K562 (cell line): ENCODE measurements at regions not wholly inside any gene's neighbourhood (a gene's known extent, or its start where the extent isn't known, plus 50 kb on each side); places are given as distances from the start of the nearest gene placed in this dataset.

ENCODE experiments used
- ATAC-seq: fragments of 200-7000 bp; cut with Tn5 transposase; 3 replicates; pipeline ENCODE4 v1.9.1; 2020; ENCODE audit warnings: moderate library complexity
- BruUV-seq: library from RNA; stranded (reverse); fragments of 400-500 nt; replicated peaks from 2 replicates; lab custom pipeline; 2021; lab: Mats Ljungman, UMichigan
- CTCF ChIA-PET: fragments of 300-600 bp; formaldehyde crosslinking; extraction: SDS; loops from one replicate; lab custom pipeline; 2021; ENCODE audit warnings: low intra/inter-chr PET ratio; lab: Yijun Ruan, JAX
- POLR2A ChIA-PET: fragments of 300-600, 350-650 bp; sonication (Branson Sonifier 250); formaldehyde crosslinking; extraction: SDS; loops from one replicate; lab custom pipeline; 2021; ENCODE audit warnings: antibody characterized with exemption, inconsistent platforms; lab: Yijun Ruan, JAX
- DNase-seq, 4 experiments: peaks; one replicate each; pipeline versions ENCODE4 v3.0.0 to v3.0.0-alpha.2; 2011 to 2018; ENCODE audit warnings: low spot score in 3 of 4, mixed read lengths in 3 of 4; ENCODE audit errors: extremely low read depth in 1 of 4
- FAIRE-seq: peaks from 2 replicates; lab custom pipeline; 2011; peaks lifted over from hg19 to GRCh38; lab: Jason Lieb, UNC
- H2AFZ ChIP-seq: 2 replicates; pipeline ENCODE4 v1.6.0; 2011; ENCODE audit warnings: low read depth, low read length, control low read depth, inconsistent platforms
- H3K27ac ChIP-seq: fragments of 200-600 bp; 3 replicates; pipeline ENCODE4 v1.8.0; 2011; ENCODE audit warnings: low read depth, mild to moderate bottlenecking, control low read depth, inconsistent platforms, low read length, moderate library complexity, mixed read lengths; ENCODE audit errors: extremely low read depth
- H3K27me3 ChIP-seq, 2 experiments: fragments of 300-600 bp in 1 of 2; 2 replicates in 1 of 2; 3 replicates in 1 of 2; pipeline versions ENCODE4 v1.6.0 to v1.8.0; 2011; ENCODE audit warnings: inconsistent platforms in 2 of 2, low read length in 2 of 2, mild to moderate bottlenecking in 1 of 2, mixed read lengths in 1 of 2, moderate library complexity in 1 of 2; ENCODE audit not compliant: control insufficient read depth in 2 of 2, insufficient read depth in 2 of 2
- H3K36me3 ChIP-seq: fragments of 300-600 bp; 3 replicates; pipeline ENCODE4 v1.8.0; 2011; ENCODE audit warnings: mild to moderate bottlenecking, low read length, inconsistent platforms; ENCODE audit not compliant: control insufficient read depth, insufficient read depth
- H3K4me1 ChIP-seq, 2 experiments: fragments of 200-600 bp in 1 of 2; replicated peaks in 1 of 2; 2 replicates in 1 of 2; 3 replicates in 1 of 2; pipeline versions ENCODE4 v1.5.1 to v1.8.0; 2011; ENCODE audit warnings: inconsistent platforms in 2 of 2, low read length in 2 of 2, mild to moderate bottlenecking in 1 of 2, mixed read lengths in 1 of 2, moderate library complexity in 1 of 2; ENCODE audit not compliant: control insufficient read depth in 2 of 2, insufficient read depth in 2 of 2
- H3K4me2 ChIP-seq: 2 replicates; pipeline ENCODE4 v1.6.1; 2011; ENCODE audit warnings: low read length, control low read depth, inconsistent platforms, mixed read lengths; ENCODE audit not compliant: insufficient read depth
- H3K4me3 ChIP-seq: fragments of 200-600 bp; sonication (generic), shearing (Covaris generic); 2 replicates; pipeline ENCODE4 v1.5.1; 2016; ENCODE audit warnings: control low read depth, inconsistent platforms
- H3K79me2 ChIP-seq: fragments of 200-600 bp; 3 replicates; pipeline ENCODE4 v1.8.0; 2011; ENCODE audit warnings: low read length, inconsistent platforms; ENCODE audit not compliant: control insufficient read depth, insufficient read depth
- H3K9ac ChIP-seq, 2 experiments: 2 replicates each; pipeline versions ENCODE4 v1.6.0 to v1.6.1; 2011; ENCODE audit warnings: low read depth in 2 of 2, low read length in 2 of 2, control low read depth in 1 of 2, inconsistent platforms in 1 of 2, mild to moderate bottlenecking in 1 of 2, mixed read lengths in 1 of 2; ENCODE audit not compliant: insufficient read depth in 1 of 2
- H3K9me1 ChIP-seq: one replicate; pipeline ENCODE4 v1.6.0; 2011; ENCODE audit warnings: inconsistent platforms, mild to moderate bottlenecking, low read length, moderate library complexity; ENCODE audit not compliant: control insufficient read depth, insufficient read depth
- H3K9me3 ChIP-seq: replicated peaks from 2 replicates; pipeline ENCODE4 v1.5.1; 2011; ENCODE audit warnings: low read depth, low read length, inconsistent platforms; ENCODE audit not compliant: control insufficient read depth, insufficient read depth
- H4K20me1 ChIP-seq: replicated peaks from 2 replicates; pipeline ENCODE4 v1.6.1; 2011; ENCODE audit warnings: low read length, inconsistent platforms, mixed read lengths; ENCODE audit not compliant: control insufficient read depth, insufficient read depth
- HNRNPH1 ChIP-seq: fragments of 200-400 bp; formaldehyde crosslinking; optimal IDR thresholded peaks from 2 replicates; pipeline ENCODE3; 2017; ENCODE audit warnings: low read depth, mild to moderate bottlenecking, low read length, moderate library complexity
- HSF4 ChIP-seq: fragments of 250-450 bp; sonication (Bioruptor Pico); IDR thresholded peaks from 2 replicates; pipeline ENCODE4 v2.1.2; 2022; ENCODE audit warnings: mild to moderate bottlenecking, moderate library complexity, borderline replicate concordance
- IRF2 ChIP-seq: sonication (generic); formaldehyde crosslinking; IDR thresholded peaks from 2 replicates; pipeline ENCODE4 v1.8.1; 2022; ENCODE audit warnings: mild to moderate bottlenecking, missing genetic modification reagents
- PHF21A ChIP-seq: fragments of 450-650 bp; IDR thresholded peaks from 2 replicates; pipeline ENCODE4 v1.6.1; 2017; ENCODE audit warnings: low read depth, borderline replicate concordance
- RBM17 ChIP-seq: fragments of 200-400 bp; formaldehyde crosslinking; IDR thresholded peaks from 2 replicates; pipeline ENCODE4 v1.6.1; 2017; ENCODE audit warnings: low read depth, mild to moderate bottlenecking, low read length, borderline replicate concordance
- SMC3 ChIP-seq: conservative IDR thresholded peaks from 2 replicates; pipeline ENCODE4 v1.6.1; 2011; ENCODE audit warnings: low read depth, low read length, improper control_type of control experiment; ENCODE audit not compliant: insufficient read depth
- ZBTB8A ChIP-seq: fragments of 450-650 bp; IDR thresholded peaks from 2 replicates; pipeline ENCODE4 v1.6.1; 2018; ENCODE audit warnings: mild to moderate bottlenecking, moderate library complexity; ENCODE audit not compliant: partially characterized antibody
- ZNF263 ChIP-seq: sonication (generic); formaldehyde crosslinking; IDR thresholded peaks from 2 replicates; pipeline ENCODE4 v1.8.0; 2022; ENCODE audit warnings: mild to moderate bottlenecking, missing genetic modification reagents, borderline replicate concordance
- WGBS: fragments of 100-300 bp; shearing (Covaris generic); methylation state at CpG from one replicate; pipeline ENCODE4 v1.1.6; 2016; ENCODE audit warnings: low coverage, mixed read lengths; ENCODE audit not compliant: insufficient coverage; ENCODE audit errors: missing lambda C conversion rate; 5-methylcytosine and 5-hydroxymethylcytosine counted together
- in situ Hi-C: fragments of 300-500 bp; cut with MboI; formaldehyde crosslinking; loops from 4 replicates; pipeline ENCODE4 v1.15.0; 2018; ENCODE audit warnings: inconsistent platforms, mixed read lengths
- intact Hi-C: fragments of 100-400 bp; cut with micrococcal nuclease; formaldehyde crosslinking; loops from 2 replicates; pipeline ENCODE4 v1.14.2; 2022
- TF ChIP-seq, protein P1 (sequence below): IDR thresholded peaks from 2 replicates; pipeline ENCODE4 v1.6.1; 2014; ENCODE audit warnings: antibody characterized with exemption

DNA sequence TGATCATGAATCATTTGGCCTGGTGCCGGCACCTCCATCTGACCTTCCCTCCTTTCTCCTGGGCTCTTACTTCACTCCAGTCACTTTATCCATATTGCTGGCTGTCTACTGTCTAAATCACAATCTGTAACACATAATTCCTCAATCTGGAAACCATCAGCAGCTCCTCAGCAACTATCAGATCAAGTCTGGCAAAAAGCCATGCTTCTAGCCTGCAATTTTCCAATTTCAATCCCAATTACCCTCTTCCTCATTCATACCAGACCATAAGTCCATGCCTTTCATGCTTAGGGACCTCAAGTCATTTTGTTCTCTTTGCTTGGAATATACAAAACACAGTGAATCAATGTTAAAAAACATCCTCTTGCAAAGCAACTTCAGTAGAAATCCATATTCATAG is 882.8 kb upstream of the ANO3 start:
- in situ Hi-C loops, result no loop called here
- H3K27ac ChIP-seq, result no peak overlapping the region
- H3K4me1 ChIP-seq, result no peaks in the 10 kb centered on the region
- DNase-seq (no peak), FAIRE-seq (no peak)
- POLR2A ChIA-PET, result no interaction called here
- intact Hi-C loops, result no loop called here
- no peak for TF ChIP-seq HSF4 (CRISPR knock-in tag)
- no peak for TF ChIP-seq IRF2
- TF ChIP-seq PHF21A, result no peak
- no peak for TF ChIP-seq ZNF263 (CRISPR knock-in tag)
- TF ChIP-seq RBM17, result no peak
- TF ChIP-seq HNRNPH1, result no peak
- TF ChIP-seq, protein P1, sequence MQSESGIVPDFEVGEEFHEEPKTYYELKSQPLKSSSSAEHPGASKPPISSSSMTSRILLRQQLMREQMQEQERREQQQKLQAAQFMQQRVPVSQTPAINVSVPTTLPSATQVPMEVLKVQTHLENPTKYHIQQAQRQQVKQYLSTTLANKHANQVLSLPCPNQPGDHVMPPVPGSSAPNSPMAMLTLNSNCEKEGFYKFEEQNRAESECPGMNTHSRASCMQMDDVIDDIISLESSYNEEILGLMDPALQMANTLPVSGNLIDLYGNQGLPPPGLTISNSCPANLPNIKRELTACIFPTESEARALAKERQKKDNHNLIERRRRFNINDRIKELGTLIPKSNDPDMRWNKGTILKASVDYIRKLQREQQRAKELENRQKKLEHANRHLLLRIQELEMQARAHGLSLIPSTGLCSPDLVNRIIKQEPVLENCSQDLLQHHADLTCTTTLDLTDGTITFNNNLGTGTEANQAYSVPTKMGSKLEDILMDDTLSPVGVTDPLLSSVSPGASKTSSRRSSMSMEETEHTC, result no peak
- no peak for TF ChIP-seq SMC3
- no peak for TF ChIP-seq ZBTB8A
- TF ChIP-seq, all 486 proteins: peak for 0
- CTCF ChIA-PET, result no interaction called here
- Histone ChIP-seq H3K36me3 (no peaks in the 10 kb centered on the region), H3K27me3 (no peaks in the 10 kb centered on the region), H3K9me3 (no peaks in the 10 kb centered on the region), H3K79me2 (no peaks in the 10 kb centered on the region), H3K4me2 (no peak overlapping the region), H3K9ac (no peak overlapping the region), H3K4me3 (no peak overlapping the region), H3K9me1 (no peaks in the 10 kb centered on the region), H4K20me1 (no peaks in the 10 kb centered on the region), H2AFZ (no peak overlapping the region)
- ATAC-seq, result no peak
- WGBS, result 0% methylated on average over 1 of the region's 1 CpG
- no TSS peak for BruUV-seq
